PFSK-1 (cell line): ENCODE measurements at regions not wholly inside any gene's neighbourhood (a gene's known extent, or its start where the extent isn't known, plus 50 kb on each side); places are given as distances from the start of the nearest gene placed in this dataset.

Experiments used
- POLR2AphosphoS5 ChIP-seq: IDR thresholded peaks from 2 replicates; pipeline ENCODE4 v1.6.1; 2012; ENCODE audit warnings: low read depth, mild to moderate bottlenecking, control low read depth, low read length, moderate library complexity
- REST ChIP-seq, 2 experiments: IDR thresholded peaks; 2 replicates each; pipeline versions ENCODE4 v1.6.1 to v1.8.0; 2011 to 2012; ENCODE audit warnings: low read depth in 2 of 2, low read length in 2 of 2, control low read depth in 1 of 2, inconsistent platforms in 1 of 2, mild to moderate bottlenecking in 1 of 2, moderate library complexity in 1 of 2; ENCODE audit not compliant: insufficient read depth in 1 of 2

- TF ChIP-seq POLR2AphosphoS5, result no peak
- no peak for TF ChIP-seq REST (IDR thresholded peaks at IDR 0.05; ENCODE audit: insufficient read depth in 1 of 2, low read depth in 2 of 2, low read length in 2 of 2)
These were observed 195.3 kb upstream of the CDH2 start for GRCh38 chr18:28372186-28372585.
